ENCODE measurements at regions not wholly inside any gene's neighbourhood (a gene's known extent, or its start where the extent isn't known, plus 50 kb on each side); places are given as distances from the start of the nearest gene placed in this dataset.
"Not testable (repeated sequence)": the region's sequence is repeated elsewhere in the genome, so short reads cannot be mapped to it uniquely, and the experiment has no call there.

GRCh38 chr2:147025646-147026585 lies 818.9 kb upstream of the ACVR2A start:
- DNase-seq (ENCODE audit: low read depth, low spot score): no peak

DNA sequence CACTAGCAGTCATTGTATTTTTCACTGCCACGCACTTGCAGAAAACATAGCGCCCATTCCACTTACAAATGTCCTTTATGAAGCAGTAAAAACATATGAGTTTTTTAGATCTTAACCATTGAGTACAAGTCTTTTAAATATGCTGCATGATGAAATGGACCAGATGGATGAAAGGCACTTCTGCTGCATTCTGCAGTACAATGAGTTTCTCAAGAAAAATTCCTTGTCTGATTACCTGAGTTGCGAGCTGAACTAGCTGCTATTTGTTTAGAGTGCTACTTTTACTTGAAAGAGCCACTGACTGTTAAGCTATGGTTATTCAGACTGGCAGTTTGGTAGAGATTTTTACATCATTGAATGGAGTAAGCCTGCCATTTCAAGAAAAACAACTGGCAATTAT lies 825.5 kb upstream of the ACVR2A start:
- DNase-seq (ENCODE audit: low read depth, low spot score): no peak

DNA sequence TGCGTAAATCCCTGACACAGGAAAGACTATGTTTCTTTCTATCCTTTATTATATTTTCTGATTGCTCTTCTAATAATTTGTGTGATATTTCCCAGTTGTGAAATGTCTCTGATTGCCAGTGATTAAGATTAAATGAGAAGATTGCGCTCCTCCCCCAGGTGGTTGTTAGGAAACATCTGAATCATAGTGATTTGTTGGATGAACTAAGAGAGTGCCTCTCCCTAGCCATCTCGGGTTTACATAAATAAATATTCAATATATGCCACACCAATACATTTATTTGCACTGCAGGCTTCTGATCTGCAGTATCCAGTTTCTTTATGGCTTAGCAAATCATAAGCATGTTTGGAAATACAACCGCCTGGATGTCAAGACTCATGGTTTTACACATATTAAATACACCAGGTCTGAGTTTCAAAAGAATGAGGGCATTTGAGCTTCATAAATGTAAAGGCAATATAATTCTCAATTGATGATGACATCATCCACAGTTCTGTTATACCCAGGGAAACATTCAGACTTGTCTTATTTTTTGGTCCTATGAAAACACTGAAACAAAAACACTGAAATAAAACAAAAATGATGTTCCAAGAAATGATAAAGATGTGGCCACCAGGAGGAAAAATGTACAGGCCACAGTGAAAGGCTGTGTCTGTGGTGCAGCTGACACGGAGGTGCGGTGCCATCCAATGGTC lies 826.7 kb upstream of the ACVR2A start:
- DNase-seq (ENCODE audit: low read depth, low spot score): no peak

DNA sequence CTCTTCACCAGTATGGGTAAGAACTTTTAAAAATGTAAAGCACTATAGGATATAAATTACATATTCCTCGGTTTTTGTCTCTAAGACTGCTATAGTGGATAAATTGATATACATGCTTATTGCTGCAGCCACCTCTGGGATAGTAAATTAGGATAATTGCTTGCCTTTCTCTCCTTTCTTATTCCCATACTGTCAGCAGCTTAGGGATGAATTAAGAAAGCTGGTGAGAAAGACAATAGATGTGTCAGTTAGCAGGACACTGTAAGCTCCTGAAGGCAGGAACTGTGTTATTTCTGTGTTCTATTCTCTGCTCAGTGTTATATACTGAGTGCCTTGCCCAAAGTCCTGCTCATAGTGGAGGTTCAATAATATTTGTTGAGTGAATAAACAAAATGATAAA lies 828.6 kb upstream of the ACVR2A start:
- DNase-seq (ENCODE audit: low read depth, low spot score): no peak

DNA sequence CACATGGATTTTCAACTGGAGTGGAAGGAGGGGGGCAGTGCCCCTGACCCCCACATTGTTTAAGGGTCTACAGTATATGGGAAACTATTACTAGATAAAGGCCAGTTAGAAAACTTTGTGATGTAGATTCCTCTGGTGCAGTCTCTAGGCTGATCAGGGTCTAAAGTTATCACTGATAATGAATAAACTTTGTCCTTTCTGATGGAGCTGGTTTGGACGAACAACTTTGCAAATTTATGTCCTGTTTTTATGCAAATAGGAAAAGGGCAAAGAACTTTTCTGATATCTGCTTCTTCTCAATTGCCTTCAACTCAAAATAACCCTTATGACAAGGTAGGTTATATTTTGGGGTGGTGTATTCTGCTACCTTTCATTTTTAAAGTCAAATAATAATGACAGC lies 829.2 kb upstream of the ACVR2A start:
- no peak for DNase-seq (ENCODE audit: low read depth, low spot score)

DNA sequence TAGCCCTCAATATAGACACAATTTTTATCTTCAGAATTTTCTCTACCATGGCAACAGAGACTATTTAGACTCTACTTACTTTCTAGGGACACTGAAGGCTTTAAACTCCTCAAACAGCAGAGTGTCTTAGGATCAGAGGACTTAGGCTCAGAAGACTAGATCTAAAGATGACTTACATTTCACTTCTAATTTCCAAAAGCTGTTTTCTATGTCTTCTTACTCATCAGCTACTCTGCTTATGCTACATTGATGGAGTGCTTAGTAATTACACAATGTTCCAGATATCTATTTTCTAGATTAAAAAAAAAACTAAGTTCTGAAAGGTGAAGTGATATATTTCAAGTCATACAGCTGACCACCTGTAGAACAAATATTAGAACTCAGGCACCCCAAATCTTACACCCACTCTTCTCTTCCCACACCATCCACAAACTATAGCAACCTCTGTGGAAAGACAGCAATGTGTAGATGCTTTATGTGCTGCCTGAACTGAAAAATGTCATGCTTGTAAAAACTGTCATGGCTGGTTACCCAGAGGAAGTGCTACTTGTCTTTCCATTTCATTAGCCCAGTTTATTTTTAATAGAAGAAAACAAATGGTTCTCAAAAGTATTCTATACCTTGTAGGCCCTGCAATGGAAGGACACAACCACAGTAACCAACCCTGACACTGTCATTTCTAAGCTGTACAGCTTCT lies 831.0 kb upstream of the ACVR2A start:
- no peak for DNase-seq (ENCODE audit: low read depth, low spot score)

DNA sequence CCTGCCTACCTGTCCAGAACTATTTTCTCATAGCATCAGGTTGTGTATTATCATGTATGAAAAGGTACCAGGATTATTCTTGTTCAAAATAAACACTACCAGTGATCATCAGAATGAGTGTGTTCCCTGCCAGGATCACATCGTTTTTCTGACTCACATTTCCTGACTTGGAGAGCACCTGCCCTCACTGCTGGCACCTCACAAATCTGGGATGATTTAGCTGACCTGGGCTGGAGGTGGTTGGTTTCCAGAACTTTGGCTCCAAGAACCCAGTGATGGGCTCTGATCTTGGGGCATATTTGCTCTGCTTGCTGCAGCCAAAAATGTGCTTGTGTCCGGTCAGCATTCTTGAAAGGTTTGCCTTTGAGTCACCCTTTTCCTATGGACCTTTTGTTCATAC lies 836.3 kb upstream of the ACVR2A start:
- no peak for DNase-seq (ENCODE audit: low read depth, low spot score)

- no peak for DNase-seq (ENCODE audit: low read depth, low spot score)
Observed at GRCh38 chr2:147006736-147007141, 838.1 kb upstream of the ACVR2A start.

- DNase-seq (ENCODE audit: low read depth, low spot score): no peak
Observed at GRCh38 chr2:147003081-147003480, 841.7 kb upstream of the ACVR2A start.

DNA sequence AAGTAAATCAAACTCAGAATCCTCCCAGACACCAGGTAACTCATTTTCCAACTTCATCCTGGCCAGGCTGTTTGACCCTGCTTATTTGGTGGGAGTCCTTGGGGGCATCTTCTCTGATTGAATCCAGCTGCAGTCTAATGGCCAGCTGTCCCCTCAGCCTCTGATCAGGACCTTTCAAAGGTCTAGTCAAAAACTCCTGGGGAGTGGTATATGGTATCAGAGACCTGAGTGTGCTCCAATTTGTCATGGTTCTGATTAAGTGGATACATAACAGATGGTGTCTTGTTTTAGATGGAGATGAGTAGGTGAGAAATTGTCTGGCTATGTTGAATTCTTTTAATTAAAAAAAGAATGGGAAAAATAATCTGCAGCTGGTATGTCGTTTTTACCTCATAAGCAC lies 842.6 kb upstream of the ACVR2A start:
- DNase-seq (ENCODE audit: low read depth, low spot score): no peak

DNA sequence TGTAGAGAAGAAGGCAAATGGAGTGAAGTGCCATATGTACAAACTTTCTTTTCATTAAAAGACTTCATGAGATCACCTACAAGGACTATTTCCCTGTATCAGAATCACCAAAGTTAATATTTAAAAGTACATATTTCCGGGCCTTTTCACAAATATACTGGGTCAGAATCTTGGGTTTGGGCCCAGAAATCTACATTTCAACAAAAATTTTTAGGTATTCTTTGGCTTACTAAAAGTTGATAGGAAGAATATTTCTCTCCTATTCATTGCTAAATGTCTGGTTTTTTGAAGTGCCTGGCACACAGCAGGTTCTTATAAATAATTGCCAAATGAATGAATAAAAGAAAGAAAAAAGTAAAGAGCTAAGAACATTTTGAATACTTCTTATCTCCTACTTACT lies 843.8 kb upstream of the ACVR2A start:
- no peak for DNase-seq (ENCODE audit: low read depth, low spot score)

GRCh38 chr2:147000151-147000550 lies 844.7 kb upstream of the ACVR2A start:
- not testable (repeated sequence) for DNase-seq (ENCODE audit: low read depth, low spot score)

DNA sequence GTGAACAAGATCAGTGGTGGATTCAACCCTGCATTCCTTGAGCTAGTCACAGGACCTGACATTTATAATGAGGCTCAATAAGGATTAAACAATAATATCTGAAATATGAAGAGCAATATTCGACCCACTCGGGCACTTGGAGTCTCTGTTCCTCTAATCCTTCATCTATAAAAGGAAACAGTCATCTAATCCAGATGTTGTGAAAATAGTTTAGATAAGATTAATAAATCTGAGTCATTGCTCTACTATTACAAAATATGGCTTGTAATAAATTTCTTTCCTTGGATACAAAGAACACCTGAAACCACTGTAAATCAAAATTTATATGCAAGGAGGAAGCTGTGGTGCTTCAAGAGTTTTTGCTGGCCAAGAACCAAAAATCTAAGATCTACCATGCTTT lies 846.9 kb upstream of the ACVR2A start:
- DNase-seq (ENCODE audit: low read depth, low spot score): no peak

- DNase-seq (ENCODE audit: low read depth, low spot score): no peak
Observed at GRCh38 chr2:146997488-146997887, 847.3 kb upstream of the ACVR2A start.

DNA sequence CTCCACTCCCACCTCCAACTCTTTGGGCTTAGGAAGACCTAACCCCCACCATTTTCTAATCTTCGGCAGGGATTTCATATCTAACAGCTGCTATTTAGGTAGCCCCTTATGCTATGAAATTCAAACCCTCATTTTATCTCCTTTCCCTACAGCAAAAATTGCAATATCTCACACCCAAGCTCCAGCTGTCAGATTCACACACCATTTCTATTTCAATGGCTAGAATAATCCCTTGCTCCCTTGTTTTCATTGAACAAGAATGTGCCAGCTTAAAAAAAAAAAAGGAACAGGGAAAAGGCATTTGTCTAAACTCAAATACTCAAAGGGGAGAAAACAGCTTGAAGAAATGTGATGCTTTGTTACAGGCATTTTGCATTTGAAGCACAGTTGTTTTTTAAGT lies 850.6 kb upstream of the ACVR2A start:
- DNase-seq (ENCODE audit: low read depth, low spot score): no peak

DNA sequence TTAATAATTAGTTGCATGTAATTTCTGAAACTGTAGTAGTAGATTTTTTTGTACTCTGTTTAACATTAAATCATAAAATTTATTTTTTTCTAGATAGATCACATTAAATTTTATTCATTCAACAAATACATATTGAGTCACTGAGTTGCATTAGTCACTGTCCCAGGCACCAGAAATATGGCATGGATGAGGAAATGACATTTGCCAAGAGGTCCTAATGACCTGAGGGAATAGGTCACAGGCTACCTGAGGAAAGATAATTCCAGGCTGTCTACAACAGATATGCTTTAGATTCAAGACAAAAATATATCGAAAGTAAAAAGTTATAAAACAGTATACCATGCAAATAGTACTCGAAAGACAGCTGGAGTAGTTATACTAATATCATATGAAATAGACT lies 852.4 kb upstream of the ACVR2A start:
- no peak for DNase-seq (ENCODE audit: low read depth, low spot score)

- DNase-seq (ENCODE audit: low read depth, low spot score): no peak
Observed at GRCh38 chr2:146992057-146992456, 852.8 kb upstream of the ACVR2A start.

DNA sequence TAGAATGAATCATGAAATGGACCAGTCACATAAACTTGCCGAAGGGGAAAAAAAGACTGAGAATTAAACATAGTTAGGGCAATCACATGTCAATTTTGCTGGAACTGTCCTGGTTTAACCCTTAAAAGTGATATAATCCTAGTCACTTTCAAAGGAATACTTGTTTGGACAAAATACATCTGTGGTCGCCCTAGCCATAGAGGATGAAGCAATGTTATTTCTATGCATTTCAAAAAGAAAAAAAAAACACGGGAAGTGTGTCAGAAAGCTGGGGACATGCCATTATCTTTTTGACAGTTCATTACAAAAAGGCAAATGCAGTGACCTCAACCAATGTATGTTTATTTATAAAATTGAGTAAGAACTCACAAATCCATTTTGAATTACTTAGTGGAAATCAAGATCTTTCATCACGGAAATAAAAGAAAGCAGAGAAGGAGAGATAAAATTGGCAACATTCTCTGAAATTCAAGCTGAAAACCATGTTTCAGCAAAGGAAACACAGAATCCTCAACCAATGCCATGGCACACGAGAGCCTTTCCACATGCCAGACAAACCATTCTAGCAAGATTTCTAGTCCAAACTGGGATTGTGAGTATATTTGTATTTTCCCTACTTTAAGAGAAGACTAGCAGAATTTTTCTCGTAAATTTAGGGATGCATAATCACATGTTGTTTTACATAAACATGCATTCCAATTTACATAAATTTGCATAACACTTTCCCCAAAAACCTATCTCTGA lies 854.3 kb upstream of the ACVR2A start:
- DNase-seq (ENCODE audit: low read depth, low spot score): no peak

DNA sequence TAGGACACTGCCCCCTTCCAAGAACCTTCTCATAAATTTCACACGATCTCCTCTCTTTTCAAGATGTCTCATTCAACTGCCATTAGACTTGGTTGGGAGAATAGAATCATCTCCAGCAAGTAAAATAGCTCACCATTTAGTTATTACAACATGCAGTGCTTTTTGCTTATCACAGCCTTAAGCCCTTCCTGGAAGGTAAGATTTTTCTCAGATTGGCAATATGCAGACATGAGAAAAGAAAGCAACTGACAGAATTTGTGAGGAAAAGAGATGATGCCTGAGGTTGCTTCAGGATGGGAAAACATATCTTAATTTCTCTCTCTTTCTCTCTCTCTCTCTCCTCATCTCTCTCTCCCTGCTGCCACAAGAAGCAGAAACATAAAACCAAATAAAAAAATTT lies 855.1 kb upstream of the ACVR2A start:
- no peak for DNase-seq (ENCODE audit: low read depth, low spot score)

GRCh38 chr2:146987996-146988395 lies 856.8 kb upstream of the ACVR2A start:
- DNase-seq (ENCODE audit: low read depth, low spot score): no peak

DNA sequence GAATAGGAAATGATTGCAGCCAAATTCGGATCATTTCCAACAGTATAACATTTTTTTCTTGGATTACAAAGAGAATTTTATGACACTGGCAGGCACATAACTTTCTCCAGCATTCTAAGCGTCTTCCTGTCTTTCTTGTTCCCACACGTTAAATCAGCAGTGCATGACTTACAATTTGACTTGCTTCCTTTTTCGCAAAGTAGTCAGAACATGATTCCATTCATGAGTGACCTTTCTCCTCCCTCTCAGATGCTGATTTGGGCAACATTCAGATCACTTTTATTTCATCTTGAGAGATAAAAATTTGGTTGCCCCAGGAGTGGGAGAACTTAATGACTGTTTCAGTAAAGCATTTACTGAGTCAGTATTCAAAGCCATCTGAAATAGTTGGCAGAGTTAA lies 858.7 kb upstream of the ACVR2A start:
- DNase-seq (ENCODE audit: low read depth, low spot score): no peak

DNA sequence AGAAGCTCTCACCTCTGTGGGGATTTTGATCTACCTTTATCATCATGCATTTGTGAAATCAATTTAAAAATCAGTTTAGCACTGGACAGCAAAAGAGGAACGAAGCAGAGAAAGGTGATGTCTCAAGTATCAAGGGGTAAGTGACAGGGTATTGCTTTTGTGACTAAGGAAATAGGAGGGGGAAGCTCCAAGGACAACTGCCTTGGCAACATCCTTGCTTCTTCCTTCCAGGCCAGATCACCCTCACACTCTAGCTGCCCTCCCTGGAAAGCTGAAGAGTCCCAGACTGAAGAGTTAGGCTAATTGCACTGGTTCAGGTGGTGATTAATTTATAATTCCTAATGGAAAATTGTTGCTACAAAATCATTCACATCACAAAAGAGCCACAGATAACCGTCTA lies 859.1 kb upstream of the ACVR2A start:
- no peak for DNase-seq (ENCODE audit: low read depth, low spot score)
